Osteoblast (primary cell): ENCODE measurements at regions not wholly inside any gene's neighbourhood (a gene's known extent, or its start where the extent isn't known, plus 50 kb on each side); places are given as distances from the start of the nearest gene placed in this dataset.

Experiments used
- DNase-seq: peaks from one replicate; pipeline ENCODE4 v3.0.0; 2011; ENCODE audit warnings: low spot score, mixed read lengths; ENCODE audit not compliant: insufficient read length; ENCODE audit errors: missing footprints
- H2AFZ ChIP-seq: 2 replicates; pipeline ENCODE4 v1.6.0; 2011; ENCODE audit warnings: mild to moderate bottlenecking, low read length
- H3K27ac ChIP-seq: 2 replicates; pipeline ENCODE4 v1.5.1; 2011; ENCODE audit warnings: mild to moderate bottlenecking, low read depth, low read length, moderate library complexity
- H3K27me3 ChIP-seq: 2 replicates; pipeline ENCODE4 v1.6.0; 2012; ENCODE audit warnings: mild to moderate bottlenecking, control low read depth, inconsistent platforms, low read length, moderate library complexity; ENCODE audit not compliant: insufficient read depth
- H3K36me3 ChIP-seq: 2 replicates; pipeline ENCODE4 v1.5.1; 2011; ENCODE audit warnings: mild to moderate bottlenecking, low read length, control low read depth, moderate library complexity; ENCODE audit not compliant: insufficient read depth
- H3K4me1 ChIP-seq: 2 replicates; pipeline ENCODE4 v1.5.1; 2011; ENCODE audit warnings: mild to moderate bottlenecking, low read length, control low read depth, moderate library complexity; ENCODE audit not compliant: insufficient read depth
- H3K4me2 ChIP-seq: 2 replicates; pipeline ENCODE4 v1.6.0; 2011; ENCODE audit warnings: mild to moderate bottlenecking, low read length; ENCODE audit not compliant: insufficient read depth
- H3K4me3 ChIP-seq: fragments of 200-600 bp; sonication (generic); 3 replicates; pipeline ENCODE4 v1.5.1; 2012; ENCODE audit warnings: mild to moderate bottlenecking, low read length, inconsistent platforms; ENCODE audit not compliant: insufficient read depth
- H3K79me2 ChIP-seq: 2 replicates; pipeline ENCODE4 v1.6.0; 2012; ENCODE audit warnings: mild to moderate bottlenecking, low read length, control low read depth, inconsistent platforms; ENCODE audit not compliant: insufficient read depth
- H3K9me3 ChIP-seq: 2 replicates; pipeline ENCODE4 v1.5.1; 2011; ENCODE audit warnings: low read depth, low read length, control low read depth
- H4K20me1 ChIP-seq: 2 replicates; pipeline ENCODE4 v1.6.0; 2012; ENCODE audit warnings: mild to moderate bottlenecking, low read length, control low read depth; ENCODE audit not compliant: insufficient read depth
- CTCF ChIP-seq: IDR thresholded peaks from 2 replicates; pipeline ENCODE4 v1.5.1; 2011; ENCODE audit warnings: mild to moderate bottlenecking, low read depth, low read length, moderate library complexity; ENCODE audit errors: extremely low read depth

DNA sequence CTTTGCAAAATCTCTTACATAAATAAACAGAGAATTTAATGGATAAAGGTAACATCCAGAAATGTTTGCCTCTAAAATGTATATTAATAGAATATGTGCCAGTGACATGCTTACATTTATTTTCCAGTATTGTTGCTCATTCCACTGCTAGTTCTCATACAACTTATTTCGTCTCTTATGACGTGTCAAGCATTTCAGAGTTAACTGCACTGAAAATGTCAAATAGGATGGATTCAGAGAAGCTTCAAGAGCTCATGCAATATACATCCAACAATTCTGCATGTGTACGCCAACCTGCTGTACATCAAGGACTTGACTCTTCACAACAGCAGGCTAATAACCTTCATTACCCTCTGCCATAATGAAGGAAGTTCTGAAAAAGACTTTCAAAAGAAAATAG lies 386.2 kb upstream of the IZUMO3 start:
- TF ChIP-seq CTCF: no peak
- DNase-seq: no peak

GRCh38 chr9:24912767-24913166 lies 367.1 kb upstream of the IZUMO3 start:
- H3K4me2 ChIP-seq: no peak overlapping the region

More for the DNA sequence above, 386.2 kb upstream of the IZUMO3 start:
- Histone ChIP-seq H3K4me1 (no peaks in the 10 kb centered on the region), H4K20me1 (no peaks in the 10 kb centered on the region), H3K27me3 (no peaks in the 10 kb centered on the region), H3K79me2 (no peaks in the 10 kb centered on the region), H2AFZ (no peak overlapping the region), H3K9me3 (peaks cover 7% of the 10 kb centered on the region), H3K4me2 (no peak overlapping the region), H3K27ac (no peak overlapping the region), H3K36me3 (no peaks in the 10 kb centered on the region), H3K4me3 (no peak overlapping the region)

DNA sequence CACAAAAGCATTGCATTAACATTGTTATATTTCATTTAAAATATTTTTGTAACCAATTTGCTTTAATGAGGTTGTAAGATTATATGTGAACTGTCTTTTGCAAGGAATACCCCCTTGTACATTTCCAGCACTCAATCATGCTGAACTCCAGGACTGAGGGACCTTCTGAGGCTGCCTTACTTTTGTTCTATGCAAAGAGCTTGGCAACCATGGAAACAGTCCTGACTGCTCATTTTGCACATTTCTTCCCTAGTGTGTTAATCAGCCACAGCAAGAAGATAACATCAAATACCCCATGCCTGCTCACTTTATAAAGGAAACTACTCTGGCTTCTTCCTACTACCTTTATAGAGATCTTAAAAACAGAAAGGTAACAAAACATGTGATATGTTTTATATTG lies 355.6 kb upstream of the IZUMO3 start:
- Histone ChIP-seq H3K4me1 (no peaks in the 10 kb centered on the region), H3K9me3 (peaks cover 6% of the 10 kb centered on the region), H2AFZ (no peak overlapping the region), H4K20me1 (no peaks in the 10 kb centered on the region), H3K4me3 (no peak overlapping the region), H3K36me3 (no peaks in the 10 kb centered on the region), H3K79me2 (no peaks in the 10 kb centered on the region), H3K27me3 (no peaks in the 10 kb centered on the region), H3K4me2 (no peak overlapping the region), H3K27ac (no peak overlapping the region)
- TF ChIP-seq CTCF: no peak
- no peak for DNase-seq

More at GRCh38 chr9:24912767-24913166, 367.1 kb upstream of the IZUMO3 start:
- Histone ChIP-seq H3K4me3 (no peak overlapping the region), H3K4me1 (no peaks in the 10 kb centered on the region), H4K20me1 (no peaks in the 10 kb centered on the region), H3K9me3 (no peaks in the 10 kb centered on the region), H2AFZ (no peak overlapping the region), H3K79me2 (no peaks in the 10 kb centered on the region), H3K36me3 (no peaks in the 10 kb centered on the region), H3K27me3 (no peaks in the 10 kb centered on the region), H3K27ac (no peak overlapping the region)
- no peak for DNase-seq
- no peak for TF ChIP-seq CTCF

- no peaks in the 10 kb centered on the region for H3K79me2 ChIP-seq
These were observed 354.5 kb upstream of the IZUMO3 start for GRCh38 chr9:24900179-24900578.

More at GRCh38 chr9:24900179-24900578, 354.5 kb upstream of the IZUMO3 start:
- DNase-seq: no peak
- no peak for TF ChIP-seq CTCF
- no peaks in the 10 kb centered on the region for H3K4me1 ChIP-seq
- no peaks in the 10 kb centered on the region for H4K20me1 ChIP-seq
- no peaks in the 10 kb centered on the region for H3K36me3 ChIP-seq
- H3K4me2 ChIP-seq: no peak overlapping the region
- H3K27me3 ChIP-seq: no peaks in the 10 kb centered on the region
- H3K9me3 ChIP-seq: peaks cover 2% of the 10 kb centered on the region
- H3K4me3 ChIP-seq: no peak overlapping the region
- H2AFZ ChIP-seq: no peak overlapping the region
- H3K27ac ChIP-seq: no peak overlapping the region
